ENCODE measurements at regions not wholly inside any gene's neighbourhood (a gene's known extent, or its start where the extent isn't known, plus 50 kb on each side); places are given as distances from the start of the nearest gene placed in this dataset.

- Histone ChIP-seq H3K36me3 (ENCODE audit: insufficient read depth, low read length) (no peaks in the 10 kb centered on the region), H3K4me2 (ENCODE audit: low read length) (no peak overlapping the region), H3K9me3 (ENCODE audit: low read length) (peaks cover 9% of the 10 kb centered on the region), H3K9ac (ENCODE audit: low read length) (no peak overlapping the region), H3F3A (ENCODE audit: insufficient read depth, low read length, poor library complexity, severe bottlenecking) (no peaks in the 10 kb centered on the region), H3K27me3 (ENCODE audit: insufficient read depth, low read depth, low read length) (no peaks in the 10 kb centered on the region), H2AFZ (ENCODE audit: low read depth, low read length) (no peak overlapping the region), H4K20me1 (ENCODE audit: insufficient read depth) (no peaks in the 10 kb centered on the region), H3K79me2 (replicated peaks; ENCODE audit: insufficient read depth, low read length) (no peaks in the 10 kb centered on the region), H3K4me3 (ENCODE audit: low read length) (no peak overlapping the region), H3K27ac (ENCODE audit: low read length) (no peak overlapping the region), H3K9me2 (ENCODE audit: insufficient read depth, low read length) (no peaks in the 10 kb centered on the region)
- TF ChIP-seq MXI1 (conservative IDR thresholded peaks at IDR 0.05; ENCODE audit: poor library complexity, severe bottlenecking) (no peak), TAF1 (IDR thresholded peaks at IDR 0.05; ENCODE audit: low read depth) (no peak), EP300 (conservative IDR thresholded peaks at IDR 0.05; ENCODE audit: poor library complexity, severe bottlenecking) (no peak), REST (IDR thresholded peaks at IDR 0.05; ENCODE audit: borderline replicate concordance) (no peak), CTCF (IDR thresholded peaks at IDR 0.05; ENCODE audit: poor library complexity, severe bottlenecking) (no peak), SMC3 (conservative IDR thresholded peaks at IDR 0.05; ENCODE audit: poor library complexity) (no peak), EZH2 (IDR thresholded peaks at IDR 0.05; ENCODE audit: borderline replicate concordance, insufficient read depth, low read length, poor library complexity, severe bottlenecking) (no peak), POLR2AphosphoS5 (IDR thresholded peaks at IDR 0.05) (no peak), RAD21 (conservative IDR thresholded peaks at IDR 0.05) (no peak)
These were observed 1261.0 kb upstream of the NXPH2 start for GRCh38 chr2:140041239-140041638.

GRCh38 chr2:140033638-140034037, 1253.4 kb upstream of the NXPH2 start:
- Histone ChIP-seq H4K20me1 (ENCODE audit: insufficient read depth) (no peaks in the 10 kb centered on the region), H3K36me3 (ENCODE audit: insufficient read depth, low read length) (no peaks in the 10 kb centered on the region), H3K79me2 (replicated peaks; ENCODE audit: insufficient read depth, low read length) (no peaks in the 10 kb centered on the region), H3K9me3 (ENCODE audit: low read length) (peaks cover 15% of the 10 kb centered on the region), H3K27me3 (ENCODE audit: insufficient read depth, low read depth, low read length) (no peaks in the 10 kb centered on the region), H3F3A (ENCODE audit: insufficient read depth, low read length, poor library complexity, severe bottlenecking) (no peaks in the 10 kb centered on the region), H3K9me2 (ENCODE audit: insufficient read depth, low read length) (no peaks in the 10 kb centered on the region), H3K4me3 (ENCODE audit: low read length) (no peak overlapping the region), H3K9ac (ENCODE audit: low read length) (no peak overlapping the region), H3K4me2 (ENCODE audit: low read length) (no peak overlapping the region), H3K27ac (ENCODE audit: low read length) (no peak overlapping the region), H2AFZ (ENCODE audit: low read depth, low read length) (no peak overlapping the region)
- no peak for TF ChIP-seq EP300 (conservative IDR thresholded peaks at IDR 0.05; ENCODE audit: poor library complexity, severe bottlenecking)
- TF ChIP-seq REST (IDR thresholded peaks at IDR 0.05; ENCODE audit: borderline replicate concordance): no peak
- no peak for TF ChIP-seq POLR2AphosphoS5 (IDR thresholded peaks at IDR 0.05)
- TF ChIP-seq SMC3 (conservative IDR thresholded peaks at IDR 0.05; ENCODE audit: poor library complexity): no peak
- no peak for TF ChIP-seq MXI1 (conservative IDR thresholded peaks at IDR 0.05; ENCODE audit: poor library complexity, severe bottlenecking)
- no peak for TF ChIP-seq EZH2 (IDR thresholded peaks at IDR 0.05; ENCODE audit: borderline replicate concordance, insufficient read depth, low read length, poor library complexity, severe bottlenecking)
- no peak for TF ChIP-seq TAF1 (IDR thresholded peaks at IDR 0.05; ENCODE audit: low read depth)
